Right lobe of liver (tissue), 4 donors: ENCODE measurements at regions not wholly inside any gene's neighbourhood (a gene's known extent, or its start where the extent isn't known, plus 50 kb on each side); places are given as distances from the start of the nearest gene placed in this dataset.

Experiments
- CTCF ChIP-seq, 4 donors: fragments of 200-600 bp in 3 of 4; fragments of 450-650 bp in 1 of 4; IDR thresholded peaks; one replicate each; pipeline versions ENCODE4 v1.5.1 to v1.8.0; 2016 to 2022; ENCODE audit warnings: antibody characterized with exemption in 4 of 4, mild to moderate bottlenecking in 2 of 4
- POLR2A ChIP-seq: fragments of 450-650 bp; IDR thresholded peaks from one replicate; pipeline ENCODE4 v1.6.1; 2017; ENCODE audit warnings: antibody characterized with exemption, mild to moderate bottlenecking
- donor health status: DM: no; HTN: no; CAD: no.
- donor health status: DM: no; HTN: no; CAD: no.
- donor health status: DM: no; HTN: yes; CAD: no.

DNA sequence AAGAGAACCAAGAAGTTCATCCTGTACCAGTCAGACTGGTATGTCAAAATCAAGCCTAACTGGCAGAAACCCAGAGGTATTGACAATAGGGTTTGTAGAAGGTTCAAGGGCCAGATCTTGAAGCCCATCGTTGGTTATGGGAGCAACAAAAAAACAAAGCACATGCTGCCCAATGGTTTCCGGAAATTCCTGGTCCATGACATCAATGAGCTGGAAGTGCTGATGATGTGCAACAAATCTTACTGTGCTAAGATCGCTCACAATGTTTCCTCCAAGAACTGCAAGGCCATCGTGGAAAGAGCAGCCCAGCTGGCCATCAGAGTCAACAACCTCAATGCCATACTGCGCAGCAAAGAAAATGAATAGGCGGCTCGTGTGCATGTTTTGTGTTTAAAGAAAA lies 172.7 kb upstream of the MED14 start:
- TF ChIP-seq CTCF (IDR thresholded peaks at IDR 0.05), result no peak
- no peak for TF ChIP-seq POLR2A
